22Rv1 (cell line): ENCODE measurements at regions not wholly inside any gene's neighbourhood (a gene's known extent, or its start where the extent isn't known, plus 50 kb on each side); places are given as distances from the start of the nearest gene placed in this dataset.

Experiments
- CTCF ChIP-seq: fragments of 450-650 bp; IDR thresholded peaks from 2 replicates; pipeline ENCODE4 v1.5.1; 2017; ENCODE audit warnings: mild to moderate bottlenecking
- ZFX ChIP-seq: fragments of 450-650 bp; IDR thresholded peaks from 2 replicates; pipeline ENCODE4 v1.6.1; 2017; ENCODE audit warnings: antibody characterized with exemption, borderline replicate concordance

- TF ChIP-seq CTCF (no peak), ZFX (no peak)
These were observed 170.6 kb downstream of the LTN1 start for GRCh38 chr21:28822123-28822399.
